H9 (cell line): ENCODE measurements at regions not wholly inside any gene's neighbourhood (a gene's known extent, or its start where the extent isn't known, plus 50 kb on each side); places are given as distances from the start of the nearest gene placed in this dataset.
"Not testable (repeated sequence)": the region's sequence is repeated elsewhere in the genome, so short reads cannot be mapped to it uniquely, and the experiment has no call there.

Experiments used
- DNase-seq: peaks from one replicate; pipeline ENCODE4 v3.0.0-alpha.2; 2017
- H2AFZ ChIP-seq: one replicate; pipeline ENCODE4 v1.6.1; 2013; ENCODE audit warnings: mild to moderate bottlenecking, low read length, control low read depth, moderate library complexity
- H2AK5ac ChIP-seq: 2 replicates; pipeline ENCODE4 v1.6.1; 2013; ENCODE audit warnings: low read length, control low read depth, mixed read lengths; ENCODE audit not compliant: insufficient read length
- H2BK120ac ChIP-seq: one replicate; pipeline ENCODE4 v1.6.1; 2013; ENCODE audit warnings: low read depth, mild to moderate bottlenecking, low read length, control low read depth, inconsistent platforms; ENCODE audit not compliant: poor library complexity, severe bottlenecking
- H2BK12ac ChIP-seq: 2 replicates; pipeline ENCODE4 v1.6.1; 2013; ENCODE audit warnings: low read length, control low read depth, mixed read lengths, low read depth; ENCODE audit not compliant: insufficient read length
- H2BK15ac ChIP-seq: 2 replicates; pipeline ENCODE4 v1.6.1; 2013; ENCODE audit warnings: low read depth, low read length, control low read depth
- H2BK20ac ChIP-seq: one replicate; pipeline ENCODE4 v1.6.1; 2013; ENCODE audit warnings: low read depth, mild to moderate bottlenecking, low read length, control low read depth, inconsistent platforms; ENCODE audit not compliant: poor library complexity, severe bottlenecking
- H2BK5ac ChIP-seq: 2 replicates; pipeline ENCODE4 v1.6.1; 2013; ENCODE audit warnings: low read length, control low read depth, mixed read lengths; ENCODE audit not compliant: insufficient read length
- H3K14ac ChIP-seq: 2 replicates; pipeline ENCODE4 v1.6.1; 2013; ENCODE audit warnings: low read length, control low read depth; ENCODE audit not compliant: insufficient read depth
- H3K18ac ChIP-seq: 2 replicates; pipeline ENCODE4 v1.6.1; 2013; ENCODE audit warnings: low read depth, mild to moderate bottlenecking, mixed read lengths, low read length, control low read depth; ENCODE audit not compliant: insufficient read length
- H3K23ac ChIP-seq: 2 replicates; pipeline ENCODE4 v1.6.1; 2013; ENCODE audit warnings: low read length, control low read depth, mixed read lengths, low read depth; ENCODE audit not compliant: insufficient read length
- H3K23me2 ChIP-seq: 2 replicates; pipeline ENCODE4 v1.6.1; 2013; ENCODE audit warnings: low read depth, mild to moderate bottlenecking, mixed read lengths, low read length, control low read depth; ENCODE audit not compliant: insufficient read length, poor library complexity, severe bottlenecking
- H3K27ac ChIP-seq: 2 replicates; pipeline ENCODE4 v1.5.1; 2013; ENCODE audit warnings: low read length, control low read depth, mixed read lengths, low read depth; ENCODE audit not compliant: insufficient read length
- H3K27me3 ChIP-seq: 2 replicates; pipeline ENCODE4 v1.6.1; 2013; ENCODE audit warnings: low read length, control low read depth, inconsistent platforms; ENCODE audit not compliant: insufficient read depth
- H3K4ac ChIP-seq: 2 replicates; pipeline ENCODE4 v1.6.1; 2013; ENCODE audit warnings: low read depth, mild to moderate bottlenecking, control low read depth, inconsistent platforms, low read length, moderate library complexity
- H3K4me1 ChIP-seq: 2 replicates; pipeline ENCODE4 v1.6.1; 2013; ENCODE audit warnings: low read length, control low read depth, inconsistent platforms; ENCODE audit not compliant: insufficient read depth
- H3K4me2 ChIP-seq: 2 replicates; pipeline ENCODE4 v1.6.1; 2013; ENCODE audit warnings: low read length, control low read depth, mixed read lengths; ENCODE audit not compliant: insufficient read length, insufficient read depth
- H3K56ac ChIP-seq: 2 replicates; pipeline ENCODE4 v1.6.1; 2013; ENCODE audit warnings: low read depth, mild to moderate bottlenecking, mixed read lengths, low read length, control low read depth; ENCODE audit not compliant: insufficient read length
- H3K79me1 ChIP-seq: 2 replicates; pipeline ENCODE4 v1.6.1; 2013; ENCODE audit warnings: low read depth, mild to moderate bottlenecking, moderate library complexity, low read length, control low read depth, inconsistent platforms; ENCODE audit not compliant: insufficient read depth, poor library complexity, severe bottlenecking
- H3K79me2 ChIP-seq: 2 replicates; pipeline ENCODE4 v1.6.1; 2013; ENCODE audit warnings: low read length, control low read depth, inconsistent platforms; ENCODE audit not compliant: insufficient read depth
- H3K9ac ChIP-seq: 2 replicates; pipeline ENCODE4 v1.6.1; 2013; ENCODE audit warnings: low read length, control low read depth, mixed read lengths; ENCODE audit not compliant: insufficient read length; ENCODE audit errors: extremely low read depth
- H3K9me3 ChIP-seq: one replicate; pipeline ENCODE4 v1.6.1; 2013; ENCODE audit warnings: low read depth, low read length, inconsistent platforms; ENCODE audit not compliant: control insufficient read depth
- H3T11ph ChIP-seq: one replicate; pipeline ENCODE4 v1.6.1; 2013; ENCODE audit warnings: mild to moderate bottlenecking, low read length, control low read depth, inconsistent platforms
- H4K20me1 ChIP-seq: one replicate; pipeline ENCODE4 v1.6.1; 2013; ENCODE audit not compliant: control insufficient read depth, insufficient read length, insufficient read depth
- H4K5ac ChIP-seq: 2 replicates; pipeline ENCODE4 v1.6.1; 2013; ENCODE audit warnings: low read depth, mild to moderate bottlenecking, mixed read lengths, low read length, control low read depth; ENCODE audit not compliant: insufficient read length
- H4K8ac ChIP-seq: replicated peaks from 2 replicates; pipeline ENCODE4 v1.6.1; 2013; ENCODE audit warnings: low read length, control low read depth, mixed read lengths, low read depth; ENCODE audit not compliant: insufficient read length
- H4K91ac ChIP-seq: 2 replicates; pipeline ENCODE4 v1.6.1; 2013; ENCODE audit warnings: low read depth, mild to moderate bottlenecking, moderate library complexity, mixed read lengths, low read length, control low read depth; ENCODE audit not compliant: insufficient read length
- H3K27ac Mint-ChIP-seq, 3 experiments: 2 replicates in 2 of 3; 3 replicates in 1 of 3; pipeline ENCODE4 v1.8.0; 2020 to 2021; ENCODE audit warnings: mixed read lengths in 3 of 3, mild to moderate bottlenecking in 1 of 3, moderate library complexity in 1 of 3
- H3K27me3 Mint-ChIP-seq: 2 replicates; pipeline ENCODE4 v1.8.0; 2021; ENCODE audit warnings: low read depth, mild to moderate bottlenecking, moderate library complexity, mixed read lengths
- H3K36me3 Mint-ChIP-seq, 3 experiments: 2 replicates in 2 of 3; 3 replicates in 1 of 3; pipeline ENCODE4 v1.8.0; 2020 to 2021; ENCODE audit warnings: low read depth in 3 of 3, mixed read lengths in 3 of 3; ENCODE audit not compliant: insufficient read depth in 1 of 3
- H3K4me1 Mint-ChIP-seq, 2 experiments: 2 replicates each; pipeline ENCODE4 v1.8.0; 2020; ENCODE audit warnings: mixed read lengths in 2 of 2
- H3K4me3 Mint-ChIP-seq, 2 experiments: 2 replicates in 1 of 2; 3 replicates in 1 of 2; pipeline ENCODE4 v1.8.0; 2020 to 2021; ENCODE audit warnings: mild to moderate bottlenecking in 2 of 2, mixed read lengths in 2 of 2, moderate library complexity in 1 of 2
- H3K9me3 Mint-ChIP-seq, 2 experiments: 2 replicates in 1 of 2; 3 replicates in 1 of 2; pipeline ENCODE4 v1.8.0; 2020; ENCODE audit warnings: mild to moderate bottlenecking in 2 of 2, mixed read lengths in 2 of 2, moderate library complexity in 1 of 2
- CTCF ChIP-seq: fragments of 200-600 bp; sonication (generic); conservative IDR thresholded peaks from 3 replicates; pipeline ENCODE4 v1.8.0; 2021; ENCODE audit warnings: antibody characterized with exemption, mild to moderate bottlenecking
- WGBS: extraction: QIAGEN DNeasy Blood & Tissue Kit; methylation state at CpG from one replicate; pipeline ENCODE4 v1.1.7; 2013; ENCODE audit warnings: missing lambda C conversion rate, low lambda C conversion rate, mixed read lengths; ENCODE audit not compliant: insufficient read length; ENCODE audit errors: extremely low coverage; 5-methylcytosine and 5-hydroxymethylcytosine counted together

GRCh38 chr5:83408719-83409118 is 62.8 kb upstream of the VCAN start:
- WGBS = no CpG with 5 or more reads among the region's 2 CpGs
- Histone ChIP-seq H3K4me2 (no peak overlapping the region), H3K79me2 (no peaks in the 10 kb centered on the region), H3K23ac (no peak overlapping the region), H2BK20ac (no peak overlapping the region), H4K91ac (no peak overlapping the region), H2BK15ac (no peak overlapping the region), H4K5ac (no peak overlapping the region), H3K9me3 (no peaks in the 10 kb centered on the region), H4K20me1 (no peaks in the 10 kb centered on the region), H2AFZ (no peak overlapping the region), H3K27me3 (no peaks in the 10 kb centered on the region), H2BK120ac (no peak overlapping the region), H3K4me1 (no peaks in the 10 kb centered on the region; the same call in 1 of the 2 replicates), H3K4ac (no peak overlapping the region), H3K27ac (no peak overlapping the region), H3K14ac (no peak overlapping the region), H3K9ac (no peak overlapping the region), H2BK5ac (no peak overlapping the region), H3K23me2 (no peaks in the 10 kb centered on the region), H4K8ac (no peak overlapping the region), H2AK5ac (no peak overlapping the region), H2BK12ac (no peak overlapping the region), H3K18ac (no peak overlapping the region), H3K56ac (no peak overlapping the region), H3K79me1 (no peaks in the 10 kb centered on the region), H3T11ph (no peak overlapping the region)
- TF ChIP-seq CTCF = no peak
- Mint-ChIP-seq H3K9me3 (peaks cover 8 to 15% of the 10 kb centered on the region in 2 experiments), H3K4me1 (peaks cover 4 to 15% of the 10 kb centered on the region in 2 experiments), H3K27me3 (no peaks in the 10 kb centered on the region), H3K27ac (no peak overlapping the region), H3K36me3 (peaks cover 7 to 16% (median 10%) of the 10 kb centered on the region in 3 experiments), H3K4me3 (no peak overlapping the region)
- no peak for DNase-seq

GRCh38 chr5:83409776-83410175 is 61.8 kb upstream of the VCAN start:
- H3K79me1 ChIP-seq, H3K9me3 ChIP-seq, H3K4ac ChIP-seq, H2BK20ac ChIP-seq, H3T11ph ChIP-seq, H2BK15ac ChIP-seq, H3K4me3 Mint-ChIP-seq, H4K20me1 ChIP-seq, H3K27me3 ChIP-seq, H3K4me1 ChIP-seq, H4K8ac ChIP-seq, H2AK5ac ChIP-seq, H3K9ac ChIP-seq, H2BK5ac ChIP-seq, H3K14ac ChIP-seq, DNase-seq, H3K18ac ChIP-seq, H2AFZ ChIP-seq, H2BK120ac ChIP-seq, H3K23me2 ChIP-seq, H3K4me2 ChIP-seq, H4K91ac ChIP-seq, H3K56ac ChIP-seq, H3K27ac Mint-ChIP-seq, H4K5ac ChIP-seq, H3K27me3 Mint-ChIP-seq, H3K27ac ChIP-seq, H2BK12ac ChIP-seq, H3K79me2 ChIP-seq, H3K23ac ChIP-seq: not testable (repeated sequence)
- Mint-ChIP-seq H3K9me3 (peaks cover 8 to 15% of the 10 kb centered on the region in 2 experiments), H3K4me1 (peaks cover 0 to 12% of the 10 kb centered on the region in 2 experiments; a peak in 2 of 4 replicates), H3K36me3 (peaks cover 7 to 16% (median 10%) of the 10 kb centered on the region in 3 experiments)
- no CpG with 5 or more reads among the region's 2 CpGs for WGBS
